Peyer's patch (tissue), 4 donors: ENCODE measurements at regions not wholly inside any gene's neighbourhood (a gene's known extent, or its start where the extent isn't known, plus 50 kb on each side); places are given as distances from the start of the nearest gene placed in this dataset.
"Not testable (repeated sequence)": the region's sequence is repeated elsewhere in the genome, so short reads cannot be mapped to it uniquely, and the experiment has no call there.

Experiments used
- POLR2A ChIP-seq, 2 donors: fragments of 450-650 bp; IDR thresholded peaks; one replicate each; pipeline ENCODE4 v1.5.1; 2017; ENCODE audit warnings: antibody characterized with exemption in 2 of 2, mild to moderate bottlenecking in 2 of 2, moderate library complexity in 2 of 2
- TF ChIP-seq, protein P1 (sequence below), 6 experiments: fragments of 450-650 bp in 4 of 6; fragments of 200-600 bp in 2 of 6; sonication (generic) in 1 of 6; IDR thresholded peaks; one replicate each; pipeline ENCODE4 v1.5.1; 2017 to 2019; ENCODE audit warnings: antibody characterized with exemption in 6 of 6, mild to moderate bottlenecking in 3 of 6, moderate library complexity in 1 of 6

DNA sequence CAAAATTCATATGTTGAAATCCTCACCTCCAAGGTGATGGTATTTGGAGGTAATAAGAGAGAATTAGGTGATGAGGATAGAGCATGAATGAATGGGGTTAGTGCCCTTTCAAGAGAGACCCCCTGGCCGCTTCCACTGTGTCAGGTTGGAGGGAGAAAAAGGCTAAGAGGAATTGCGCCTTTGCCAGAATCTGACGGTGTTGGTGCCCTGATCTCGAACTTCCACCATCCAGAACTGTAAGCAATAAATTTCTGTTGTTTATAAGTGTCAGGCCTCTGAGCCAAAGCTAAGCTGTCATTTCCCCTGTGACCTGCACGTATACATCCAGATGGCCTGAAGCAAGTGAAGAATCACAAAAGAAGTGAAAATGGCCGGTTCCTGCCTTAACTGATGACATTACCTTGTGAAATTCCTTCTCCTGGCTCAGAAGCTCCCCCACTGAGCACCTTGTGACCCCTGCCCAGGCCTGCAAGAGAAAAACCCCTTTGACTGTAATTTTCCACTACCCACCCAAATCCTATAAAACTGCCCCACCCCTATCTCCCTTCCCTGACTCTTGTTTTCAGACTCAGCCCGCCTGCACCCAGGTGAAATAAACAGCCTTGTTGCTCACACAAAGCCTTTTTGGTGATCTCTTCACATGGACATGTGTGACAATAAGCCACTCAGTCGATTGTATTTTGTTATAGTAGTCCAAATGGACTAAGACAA is 878.9 kb upstream of the GOT2 start:
- not testable (repeated sequence) for TF ChIP-seq POLR2A (IDR thresholded peaks at IDR 0.05)
- TF ChIP-seq, protein P1, sequence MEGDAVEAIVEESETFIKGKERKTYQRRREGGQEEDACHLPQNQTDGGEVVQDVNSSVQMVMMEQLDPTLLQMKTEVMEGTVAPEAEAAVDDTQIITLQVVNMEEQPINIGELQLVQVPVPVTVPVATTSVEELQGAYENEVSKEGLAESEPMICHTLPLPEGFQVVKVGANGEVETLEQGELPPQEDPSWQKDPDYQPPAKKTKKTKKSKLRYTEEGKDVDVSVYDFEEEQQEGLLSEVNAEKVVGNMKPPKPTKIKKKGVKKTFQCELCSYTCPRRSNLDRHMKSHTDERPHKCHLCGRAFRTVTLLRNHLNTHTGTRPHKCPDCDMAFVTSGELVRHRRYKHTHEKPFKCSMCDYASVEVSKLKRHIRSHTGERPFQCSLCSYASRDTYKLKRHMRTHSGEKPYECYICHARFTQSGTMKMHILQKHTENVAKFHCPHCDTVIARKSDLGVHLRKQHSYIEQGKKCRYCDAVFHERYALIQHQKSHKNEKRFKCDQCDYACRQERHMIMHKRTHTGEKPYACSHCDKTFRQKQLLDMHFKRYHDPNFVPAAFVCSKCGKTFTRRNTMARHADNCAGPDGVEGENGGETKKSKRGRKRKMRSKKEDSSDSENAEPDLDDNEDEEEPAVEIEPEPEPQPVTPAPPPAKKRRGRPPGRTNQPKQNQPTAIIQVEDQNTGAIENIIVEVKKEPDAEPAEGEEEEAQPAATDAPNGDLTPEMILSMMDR (IDR thresholded peaks at IDR 0.05): not testable (repeated sequence)
